ENCODE measurements at regions not wholly inside any gene's neighbourhood (a gene's known extent, or its start where the extent isn't known, plus 50 kb on each side); places are given as distances from the start of the nearest gene placed in this dataset.
A peak's percentile ranks its signal among the peaks of the same experiment; 100 is the strongest.

DNA sequence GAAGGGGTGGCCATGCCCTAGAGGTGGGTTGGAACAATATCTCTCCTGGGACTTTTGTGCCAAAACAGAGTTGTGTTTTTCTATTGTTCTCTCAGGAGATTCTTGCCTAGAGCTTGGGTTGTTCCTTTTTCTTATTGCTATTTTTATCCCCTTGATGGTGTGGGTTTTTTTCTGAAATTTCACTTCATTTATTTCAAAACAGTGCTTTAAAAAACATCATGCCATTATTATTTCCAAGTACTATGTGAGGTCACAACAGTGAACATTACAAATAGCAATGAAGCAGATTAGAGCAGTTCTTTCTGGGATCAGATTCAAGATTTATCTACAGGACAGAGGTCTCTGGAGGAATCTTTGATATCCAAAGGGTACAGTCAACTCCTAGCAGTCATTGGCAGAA lies 76.6 kb downstream of the ACTBL2 start:
- H3K27ac ChIP-seq, result no peak overlapping the region
- in situ Hi-C loops (cut with MboI; ENCODE audit: low sequenced_read_pairs in 4 of 4), result no loop called here
- intact Hi-C loops (cut with DNase I; ENCODE audit: low total_unique reads), result no loop called here

DNA sequence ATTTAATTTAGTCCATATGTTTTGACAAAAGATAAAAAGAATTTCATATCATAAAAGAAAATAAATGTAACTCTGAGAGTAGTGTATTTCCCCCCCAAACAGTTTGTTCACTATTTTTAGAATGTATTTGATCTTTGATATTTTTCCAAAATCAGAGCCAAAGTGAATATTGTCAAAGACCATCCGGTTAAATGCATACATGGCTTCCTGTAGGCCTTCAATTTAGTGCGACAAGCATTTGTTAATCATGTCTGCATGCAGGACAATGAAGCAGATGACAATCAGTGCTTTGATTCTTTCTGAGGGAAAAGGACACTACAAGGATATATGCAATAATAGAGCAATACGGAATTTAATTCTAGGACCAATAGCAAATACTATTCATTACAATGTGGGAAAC lies 79.8 kb downstream of the ACTBL2 start:
- H3K4me3 ChIP-seq, result no peak overlapping the region
- intact Hi-C loops (cut with DNase I; ENCODE audit: low total_unique reads) (no loop called here), in situ Hi-C loops (cut with MboI; ENCODE audit: low sequenced_read_pairs in 4 of 4) (no loop called here)
- H3K9me3 ChIP-seq, result no peaks in the 10 kb centered on the region
- ATAC-seq (no peak), DNase-seq (no peak)
- H3K27ac ChIP-seq, result no peak overlapping the region
- H3K36me3 ChIP-seq, result no peaks in the 10 kb centered on the region
- TF ChIP-seq POLR2A (IDR thresholded peaks at IDR 0.05), result no peak
- TF ChIP-seq, protein P1, sequence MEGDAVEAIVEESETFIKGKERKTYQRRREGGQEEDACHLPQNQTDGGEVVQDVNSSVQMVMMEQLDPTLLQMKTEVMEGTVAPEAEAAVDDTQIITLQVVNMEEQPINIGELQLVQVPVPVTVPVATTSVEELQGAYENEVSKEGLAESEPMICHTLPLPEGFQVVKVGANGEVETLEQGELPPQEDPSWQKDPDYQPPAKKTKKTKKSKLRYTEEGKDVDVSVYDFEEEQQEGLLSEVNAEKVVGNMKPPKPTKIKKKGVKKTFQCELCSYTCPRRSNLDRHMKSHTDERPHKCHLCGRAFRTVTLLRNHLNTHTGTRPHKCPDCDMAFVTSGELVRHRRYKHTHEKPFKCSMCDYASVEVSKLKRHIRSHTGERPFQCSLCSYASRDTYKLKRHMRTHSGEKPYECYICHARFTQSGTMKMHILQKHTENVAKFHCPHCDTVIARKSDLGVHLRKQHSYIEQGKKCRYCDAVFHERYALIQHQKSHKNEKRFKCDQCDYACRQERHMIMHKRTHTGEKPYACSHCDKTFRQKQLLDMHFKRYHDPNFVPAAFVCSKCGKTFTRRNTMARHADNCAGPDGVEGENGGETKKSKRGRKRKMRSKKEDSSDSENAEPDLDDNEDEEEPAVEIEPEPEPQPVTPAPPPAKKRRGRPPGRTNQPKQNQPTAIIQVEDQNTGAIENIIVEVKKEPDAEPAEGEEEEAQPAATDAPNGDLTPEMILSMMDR (IDR thresholded peaks at IDR 0.05 in 4 of 5, conservative IDR thresholded peaks at IDR 0.05 in 1 of 5), result no peak
- H3K4me1 ChIP-seq, result peaks cover 0 to 3% of the 10 kb centered on the region in 2 donors
- no peaks in the 10 kb centered on the region for H3K27me3 ChIP-seq

More for the DNA sequence above, 76.6 kb downstream of the ACTBL2 start:
- TF ChIP-seq, protein P1 (IDR thresholded peaks at IDR 0.05 in 4 of 5, conservative IDR thresholded peaks at IDR 0.05 in 1 of 5), result no peak
- no peak for TF ChIP-seq POLR2A (IDR thresholded peaks at IDR 0.05)
- peaks cover 7 to 13% of the 10 kb centered on the region in 2 donors for H3K4me1 ChIP-seq
- no peaks in the 10 kb centered on the region for H3K36me3 ChIP-seq
- no peaks in the 10 kb centered on the region for H3K9me3 ChIP-seq
- peak in 1 of 2 donors; percentile 30 for ATAC-seq
- H3K4me3 ChIP-seq, result no peak overlapping the region
- DNase-seq, result no peak
- H3K27me3 ChIP-seq, result no peaks in the 10 kb centered on the region

DNA sequence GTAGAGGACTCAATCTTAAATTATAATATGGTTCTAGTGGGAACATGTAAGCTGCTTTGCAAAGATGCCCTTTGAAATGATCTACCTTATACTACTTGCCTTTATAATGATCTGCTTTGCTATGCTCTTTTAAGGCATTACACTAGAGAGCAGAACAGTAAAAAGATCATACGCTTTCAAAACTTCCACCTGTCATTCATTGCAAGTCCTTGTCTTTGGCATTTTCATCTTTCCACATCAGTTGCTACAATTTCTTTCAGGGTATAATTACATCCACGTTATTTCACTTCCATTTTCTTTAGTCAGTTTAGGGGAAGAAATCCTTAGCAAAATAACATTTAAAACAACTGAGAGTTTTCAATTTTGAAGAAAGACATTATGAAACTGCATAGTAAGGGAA lies 80.3 kb downstream of the ACTBL2 start:
- Histone ChIP-seq H3K36me3 (no peaks in the 10 kb centered on the region), H3K4me1 (peaks cover 0 to 3% of the 10 kb centered on the region in 2 donors), H3K9me3 (no peaks in the 10 kb centered on the region), H3K27ac (no peak overlapping the region), H3K4me3 (no peak overlapping the region), H3K27me3 (no peaks in the 10 kb centered on the region)
- no peak for ATAC-seq
- TF ChIP-seq POLR2A (IDR thresholded peaks at IDR 0.05), result no peak
- TF ChIP-seq, protein P1 (IDR thresholded peaks at IDR 0.05 in 4 of 5, conservative IDR thresholded peaks at IDR 0.05 in 1 of 5), result no peak
- in situ Hi-C loops (cut with MboI; ENCODE audit: low sequenced_read_pairs in 4 of 4) (no loop called here), intact Hi-C loops (cut with DNase I; ENCODE audit: low total_unique reads) (no loop called here)
- DNase-seq, result no peak

DNA sequence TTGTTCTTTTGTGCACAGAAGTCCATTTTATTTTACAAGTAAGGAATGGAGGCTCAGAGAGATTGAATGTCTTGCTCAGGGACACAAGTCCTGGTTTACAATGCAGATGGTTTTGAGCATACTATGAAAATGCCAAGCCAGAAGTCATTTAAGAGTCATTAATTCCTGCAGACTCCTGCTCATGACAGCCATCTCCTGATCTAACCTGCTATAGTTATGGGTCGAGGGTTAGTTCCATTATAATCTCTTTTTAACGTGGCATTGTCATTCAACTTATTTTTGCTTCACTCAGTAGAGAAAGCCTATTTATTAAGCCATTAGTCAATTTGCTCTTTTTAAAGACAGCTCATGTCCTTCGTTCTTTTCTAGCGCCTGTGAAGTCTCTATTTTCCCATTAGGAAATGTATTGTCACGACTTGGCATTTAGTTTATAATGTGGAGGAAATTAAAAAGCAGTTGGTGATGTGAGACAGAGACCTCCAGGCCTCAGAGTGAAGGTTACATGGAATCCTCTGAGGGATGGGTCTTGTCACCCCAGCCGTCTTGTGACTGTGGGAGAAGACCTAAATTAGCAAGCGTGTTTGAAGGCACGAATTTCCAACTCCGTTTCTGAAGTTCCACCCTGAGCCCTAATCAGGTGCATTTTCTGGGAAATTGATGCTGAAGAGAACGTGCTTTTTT lies 84.1 kb downstream of the ACTBL2 start:
- Histone ChIP-seq H3K4me3 (no peak overlapping the region), H3K9me3 (no peaks in the 10 kb centered on the region), H3K4me1 (no peaks in the 10 kb centered on the region), H3K27ac (no peak overlapping the region), H3K36me3 (no peaks in the 10 kb centered on the region), H3K27me3 (no peaks in the 10 kb centered on the region)
- TF ChIP-seq, protein P1 (IDR thresholded peaks at IDR 0.05 in 4 of 5, conservative IDR thresholded peaks at IDR 0.05 in 1 of 5), result no peak
- no peak for TF ChIP-seq POLR2A (IDR thresholded peaks at IDR 0.05)
- in situ Hi-C loops (cut with MboI; ENCODE audit: low sequenced_read_pairs in 4 of 4), result no loop called here
- intact Hi-C loops (cut with DNase I; ENCODE audit: low total_unique reads), result no loop called here
- no peak for DNase-seq
- no peak for ATAC-seq

DNA sequence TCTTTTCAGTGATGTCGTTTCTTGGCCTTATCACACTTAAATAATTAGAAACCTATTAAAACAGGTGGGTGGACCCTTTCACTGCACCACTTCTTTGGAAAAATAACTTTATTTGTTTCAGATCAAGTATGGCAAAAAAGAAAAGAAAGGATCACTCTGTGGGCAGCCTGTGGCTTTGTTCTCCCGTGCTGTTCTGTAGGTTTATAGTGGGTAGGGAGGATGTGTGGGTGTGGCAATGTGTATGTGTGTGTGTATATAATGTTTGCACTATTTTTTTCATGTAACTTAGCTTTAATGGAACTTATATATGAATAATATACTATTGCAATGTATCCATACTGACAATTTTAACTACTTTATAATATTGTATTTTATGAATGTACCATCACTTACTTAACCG lies 85.9 kb downstream of the ACTBL2 start:
- H3K9me3 ChIP-seq, result no peaks in the 10 kb centered on the region
- in situ Hi-C loops (cut with MboI; ENCODE audit: low sequenced_read_pairs in 4 of 4) (no loop called here), intact Hi-C loops (cut with DNase I; ENCODE audit: low total_unique reads) (no loop called here)
- H3K4me3 ChIP-seq, result no peak overlapping the region
- H3K36me3 ChIP-seq, result no peaks in the 10 kb centered on the region
- ATAC-seq, result no peak
- no peak for TF ChIP-seq POLR2A (IDR thresholded peaks at IDR 0.05)
- TF ChIP-seq, protein P1 (IDR thresholded peaks at IDR 0.05 in 4 of 5, conservative IDR thresholded peaks at IDR 0.05 in 1 of 5), result no peak
- no peak for DNase-seq
- H3K27ac ChIP-seq, result no peak overlapping the region
- no peaks in the 10 kb centered on the region for H3K4me1 ChIP-seq
- H3K27me3 ChIP-seq, result no peaks in the 10 kb centered on the region

Measured in gastrocnemius medialis (tissue), 4 donors.